CD8-positive, alpha-beta memory T cell (primary cell): ENCODE measurements at regions not wholly inside any gene's neighbourhood (a gene's known extent, or its start where the extent isn't known, plus 50 kb on each side); places are given as distances from the start of the nearest gene placed in this dataset.

ENCODE experiments used
- CTCF ChIA-PET: fragments of 350-600 bp; sonication (Branson Sonifier 250); formaldehyde crosslinking; loops from one replicate; lab custom pipeline; 2021; ENCODE audit warnings: antibody characterized with exemption; lab: Charles Lee
- POLR2A ChIA-PET: fragments of 350-600 bp; sonication (Branson Sonifier 250); formaldehyde crosslinking; loops from one replicate; lab custom pipeline; 2021; ENCODE audit warnings: antibody characterized with exemption; lab: Charles Lee
- DNase-seq, 5 donors: peaks; one replicate each; pipeline versions ENCODE4 v3.0.0 to v3.0.0-alpha.2; 2020 to 2022; ENCODE audit warnings: mixed read lengths in 1 of 5
- H3K27ac ChIP-seq: one replicate; pipeline ENCODE4 v1.7.0; 2013; ENCODE audit warnings: low read depth, mild to moderate bottlenecking, low read length, moderate library complexity
- H3K27me3 ChIP-seq: 2 replicates; pipeline ENCODE4 v1.7.0; 2013; ENCODE audit warnings: low read length, mild to moderate bottlenecking; ENCODE audit not compliant: insufficient read depth, poor library complexity, severe bottlenecking
- H3K36me3 ChIP-seq: 2 replicates; pipeline ENCODE4 v1.7.0; 2013; ENCODE audit warnings: mild to moderate bottlenecking, low read length, moderate library complexity; ENCODE audit not compliant: insufficient read depth
- H3K4me1 ChIP-seq: 2 replicates; pipeline ENCODE4 v1.7.0; 2013; ENCODE audit warnings: mild to moderate bottlenecking, low read length, moderate library complexity; ENCODE audit not compliant: insufficient read depth
- H3K4me3 ChIP-seq: 2 replicates; pipeline ENCODE4 v1.7.0; 2013; ENCODE audit warnings: mild to moderate bottlenecking, low read length
- H3K9me3 ChIP-seq: 2 replicates; pipeline ENCODE4 v1.7.0; 2013; ENCODE audit warnings: mild to moderate bottlenecking, low read length
- H3K27ac Mint-ChIP-seq, 8 donors: one replicate each; pipeline ENCODE4 v1.8.0; 2020 to 2021; ENCODE audit warnings: mixed read lengths in 8 of 8, mild to moderate bottlenecking in 6 of 8, inconsistent platforms in 3 of 8, moderate library complexity in 3 of 8
- H3K27me3 Mint-ChIP-seq, 2 donors: one replicate each; pipeline ENCODE4 v1.8.0; 2020 to 2021; ENCODE audit warnings: mixed read lengths in 2 of 2, mild to moderate bottlenecking in 1 of 2, moderate library complexity in 1 of 2
- H3K36me3 Mint-ChIP-seq, 3 donors: one replicate each; pipeline ENCODE4 v1.8.0; 2020 to 2021; ENCODE audit warnings: mixed read lengths in 3 of 3, inconsistent platforms in 1 of 3, mild to moderate bottlenecking in 1 of 3
- H3K4me1 Mint-ChIP-seq, 3 donors: one replicate each; pipeline ENCODE4 v1.8.0; 2020 to 2021; ENCODE audit warnings: mixed read lengths in 3 of 3, inconsistent platforms in 1 of 3, mild to moderate bottlenecking in 1 of 3
- H3K4me3 Mint-ChIP-seq, 7 donors: one replicate each; pipeline ENCODE4 v1.8.0; 2020 to 2021; ENCODE audit warnings: mixed read lengths in 7 of 7, mild to moderate bottlenecking in 6 of 7, moderate library complexity in 4 of 7, inconsistent platforms in 2 of 7
- H3K9me3 Mint-ChIP-seq, 5 donors: one replicate each; pipeline ENCODE4 v1.8.0; 2020 to 2022; ENCODE audit warnings: mixed read lengths in 5 of 5, mild to moderate bottlenecking in 3 of 5, moderate library complexity in 2 of 5, inconsistent platforms in 1 of 5

DNA sequence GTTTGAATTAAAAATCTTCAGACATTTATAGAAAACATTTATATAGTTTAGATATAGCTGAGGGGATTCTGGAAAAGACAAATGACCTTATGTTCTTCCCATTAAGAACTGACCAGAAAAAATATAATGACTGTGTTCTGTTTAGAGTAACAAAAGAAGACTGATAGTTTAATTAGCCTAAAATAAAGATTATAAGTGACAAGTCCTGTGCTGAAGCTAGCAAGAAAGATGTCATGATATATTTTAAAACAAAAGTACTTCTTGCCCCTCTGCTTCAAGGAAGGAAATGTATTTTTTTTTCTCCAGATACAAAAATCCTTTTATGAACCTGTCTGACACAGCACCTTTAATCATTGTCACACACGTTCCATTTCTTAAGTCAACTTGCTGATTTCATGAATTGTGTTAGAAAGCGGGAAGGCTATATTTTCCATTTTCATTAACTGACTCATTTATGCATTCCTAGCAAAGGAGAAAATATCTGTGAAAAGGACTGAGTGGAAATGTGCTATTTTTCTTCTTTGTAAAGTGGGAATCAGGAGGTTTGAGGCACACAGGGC lies 690.7 kb upstream of the GOT2 start:
- Mint-ChIP-seq H3K36me3 (no peaks in the 10 kb centered on the region), H3K9me3 (peaks cover 3 to 44% (median 10%) of the 10 kb centered on the region in 5 donors), H3K27ac (no peak overlapping the region), H3K4me1 (no peaks in the 10 kb centered on the region), H3K27me3 (no peaks in the 10 kb centered on the region), H3K4me3 (no peak overlapping the region)
- ChIA-PET CTCF (no interaction called here), POLR2A (no interaction called here)
- H3K27me3 ChIP-seq = no peaks in the 10 kb centered on the region
- no peak overlapping the region for H3K4me3 ChIP-seq
- no peak for DNase-seq
- H3K4me1 ChIP-seq = no peaks in the 10 kb centered on the region
- no peak overlapping the region for H3K27ac ChIP-seq
- H3K9me3 ChIP-seq = no peaks in the 10 kb centered on the region
- no peaks in the 10 kb centered on the region for H3K36me3 ChIP-seq

DNA sequence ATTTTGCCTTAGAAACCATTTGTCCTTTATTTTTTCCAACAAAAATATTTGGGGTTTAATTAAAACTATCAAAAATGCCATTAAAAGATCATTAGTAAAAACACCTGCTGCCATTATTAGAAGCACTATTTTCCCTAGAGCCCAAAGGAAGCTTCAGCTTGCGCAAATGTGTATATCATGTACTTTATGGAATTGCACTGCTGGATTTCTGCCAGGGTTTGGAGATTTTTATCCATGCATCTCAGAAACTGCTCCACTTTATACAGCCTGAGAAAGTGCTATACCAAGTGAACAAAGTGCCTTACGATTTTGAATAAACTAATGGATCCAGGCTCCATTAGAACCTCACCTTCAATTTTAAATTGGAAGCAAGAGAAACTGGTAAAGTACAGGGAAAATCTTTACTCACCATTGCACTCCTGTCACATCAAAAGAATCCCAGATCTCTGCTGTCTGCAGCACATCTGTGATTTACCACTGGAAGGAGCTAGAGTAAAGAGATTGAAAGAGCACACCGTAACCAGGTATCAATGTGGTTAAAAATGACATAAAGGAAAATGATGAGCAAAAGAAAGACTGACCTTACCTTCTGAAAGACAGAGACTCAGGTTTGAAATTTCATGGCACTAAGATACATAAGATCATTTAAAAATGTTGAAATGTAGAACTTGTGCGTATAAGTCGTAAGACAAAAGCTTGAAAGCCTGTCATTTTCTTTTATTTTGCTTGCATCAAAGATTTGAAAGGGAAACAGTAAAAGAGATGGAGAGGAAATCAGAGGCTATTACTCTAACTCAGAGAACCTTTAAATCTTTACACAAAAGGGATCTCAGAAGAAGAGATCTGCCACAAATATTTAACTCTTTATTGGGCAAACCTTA lies 678.1 kb upstream of the GOT2 start:
- H3K9me3 ChIP-seq = no peaks in the 10 kb centered on the region
- ChIA-PET CTCF (no interaction called here), POLR2A (no interaction called here)
- peaks cover 7 to 24% (median 10%) of the 10 kb centered on the region in 5 donors for H3K9me3 Mint-ChIP-seq
- no peaks in the 10 kb centered on the region for H3K36me3 Mint-ChIP-seq
- H3K36me3 ChIP-seq = no peaks in the 10 kb centered on the region
- H3K27ac Mint-ChIP-seq = no peak overlapping the region
- H3K27ac ChIP-seq = no peak overlapping the region
- no peak for DNase-seq
- peaks cover 0 to 1% of the 10 kb centered on the region in 2 donors for H3K27me3 Mint-ChIP-seq
- no peaks in the 10 kb centered on the region for H3K4me1 Mint-ChIP-seq
- H3K4me3 Mint-ChIP-seq = no peak overlapping the region
- H3K27me3 ChIP-seq = no peaks in the 10 kb centered on the region
- H3K4me1 ChIP-seq = no peaks in the 10 kb centered on the region
- H3K4me3 ChIP-seq = no peak overlapping the region

DNA sequence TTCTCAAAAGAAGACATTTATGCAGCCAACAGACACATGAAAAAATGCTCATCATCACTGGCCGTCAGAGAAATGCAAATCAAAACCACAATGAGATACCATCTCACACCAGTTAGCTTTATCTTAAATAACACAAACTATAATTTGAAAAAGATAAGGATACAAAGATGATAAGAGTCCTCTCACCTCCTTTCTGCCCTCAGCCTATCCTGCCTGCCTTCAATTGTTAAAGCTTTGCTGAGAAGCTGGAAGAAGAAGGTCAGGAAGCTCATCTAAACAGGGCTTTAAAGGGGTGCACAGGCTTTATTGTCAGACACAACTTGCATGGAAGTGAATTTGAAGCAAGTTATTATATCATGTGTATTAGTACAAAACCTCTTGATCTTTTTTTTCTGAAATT lies 676.3 kb upstream of the GOT2 start:
- H3K27ac ChIP-seq = no peak overlapping the region
- no peak for DNase-seq
- no peaks in the 10 kb centered on the region for H3K4me1 ChIP-seq
- Mint-ChIP-seq H3K9me3 (peaks cover 5 to 26% (median 11%) of the 10 kb centered on the region in 5 donors), H3K27me3 (peaks cover 0 to 1% of the 10 kb centered on the region in 2 donors), H3K4me1 (no peaks in the 10 kb centered on the region), H3K36me3 (no peaks in the 10 kb centered on the region), H3K27ac (no peak overlapping the region), H3K4me3 (no peak overlapping the region)
- ChIA-PET POLR2A (no interaction called here), CTCF (no interaction called here)
- H3K27me3 ChIP-seq = no peaks in the 10 kb centered on the region
- no peaks in the 10 kb centered on the region for H3K9me3 ChIP-seq
- no peak overlapping the region for H3K4me3 ChIP-seq
- no peaks in the 10 kb centered on the region for H3K36me3 ChIP-seq

DNA sequence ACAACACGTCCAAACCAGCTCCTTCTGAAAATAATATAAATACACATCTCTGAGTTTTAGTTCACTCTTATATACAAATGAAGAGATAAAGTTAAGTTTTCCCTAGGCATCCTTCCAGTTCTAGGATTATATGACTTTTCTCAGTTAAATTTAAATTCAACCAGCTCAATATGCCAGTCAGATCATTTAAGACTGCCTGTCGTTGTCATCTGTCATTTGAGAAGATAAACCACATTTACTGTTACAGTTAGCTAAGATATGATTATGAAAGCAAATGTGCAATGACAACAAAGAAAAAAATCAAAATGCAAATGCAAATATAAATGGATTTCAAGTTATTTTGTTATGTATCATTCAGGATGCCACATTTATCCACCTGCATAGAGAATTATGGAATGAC lies 671.7 kb upstream of the GOT2 start:
- Mint-ChIP-seq H3K27me3 (peaks cover 0 to 1% of the 10 kb centered on the region in 2 donors), H3K36me3 (no peaks in the 10 kb centered on the region), H3K4me1 (no peaks in the 10 kb centered on the region), H3K9me3 (peaks cover 1 to 41% (median 7%) of the 10 kb centered on the region in 5 donors), H3K4me3 (no peak overlapping the region), H3K27ac (no peak overlapping the region)
- Histone ChIP-seq H3K9me3 (no peaks in the 10 kb centered on the region), H3K36me3 (no peaks in the 10 kb centered on the region), H3K27me3 (no peaks in the 10 kb centered on the region), H3K4me1 (no peaks in the 10 kb centered on the region), H3K4me3 (no peak overlapping the region), H3K27ac (no peak overlapping the region)
- DNase-seq = no peak
- ChIA-PET CTCF (no interaction called here), POLR2A (no interaction called here)

DNA sequence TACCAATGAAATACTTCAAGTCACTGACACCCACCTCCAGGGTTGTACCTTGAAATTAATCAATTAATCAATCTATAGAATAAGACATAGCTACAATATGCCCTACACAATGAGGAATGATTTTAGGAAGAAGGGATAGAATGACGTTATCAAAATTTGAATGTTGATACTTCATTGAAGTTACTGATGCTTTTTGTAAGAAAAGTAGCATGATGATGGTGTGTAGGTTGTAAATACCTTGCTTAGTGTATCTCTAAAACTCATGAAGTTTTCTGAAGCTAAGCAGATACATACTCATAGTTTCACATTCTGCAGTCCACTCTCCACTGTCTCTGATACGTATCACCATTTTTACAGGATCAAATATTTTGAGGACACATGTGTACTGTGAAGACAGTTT lies 670.4 kb upstream of the GOT2 start:
- POLR2A ChIA-PET = no interaction called here

DNA sequence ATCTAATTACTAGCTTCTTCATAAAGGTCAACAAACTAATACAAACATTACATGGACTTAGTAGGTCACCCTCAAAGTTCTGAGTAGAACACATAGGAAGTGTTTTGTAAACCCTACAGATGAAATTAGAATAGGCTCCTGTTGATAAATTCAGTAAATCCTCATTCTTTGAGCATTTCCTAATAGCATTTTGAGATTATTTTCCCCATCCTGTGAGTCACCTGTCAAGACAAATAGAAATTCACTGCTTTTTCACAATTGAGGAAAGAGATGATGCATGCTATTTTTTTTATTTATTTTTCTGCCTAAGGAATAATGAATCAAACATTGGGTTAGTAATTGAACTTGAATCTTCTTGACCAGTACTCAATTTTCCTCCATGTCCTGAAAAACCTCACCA lies 666.7 kb upstream of the GOT2 start:
- CTCF ChIA-PET = no interaction called here
- Mint-ChIP-seq H3K4me1 (no peaks in the 10 kb centered on the region), H3K9me3 (peaks cover 4 to 36% (median 9%) of the 10 kb centered on the region in 5 donors), H3K27me3 (no peaks in the 10 kb centered on the region), H3K4me3 (no peak overlapping the region), H3K36me3 (no peaks in the 10 kb centered on the region), H3K27ac (no peak overlapping the region)
- no peaks in the 10 kb centered on the region for H3K4me1 ChIP-seq
- POLR2A ChIA-PET = no interaction called here
- H3K9me3 ChIP-seq = no peaks in the 10 kb centered on the region
- H3K27ac ChIP-seq = no peak overlapping the region
- no peaks in the 10 kb centered on the region for H3K36me3 ChIP-seq
- no peak overlapping the region for H3K4me3 ChIP-seq
- H3K27me3 ChIP-seq = no peaks in the 10 kb centered on the region
- DNase-seq = no peak

More for the DNA sequence above, 670.4 kb upstream of the GOT2 start:
- no peaks in the 10 kb centered on the region for H3K36me3 ChIP-seq
- peaks cover 1 to 47% (median 11%) of the 10 kb centered on the region in 5 donors for H3K9me3 Mint-ChIP-seq
- H3K4me1 Mint-ChIP-seq = no peaks in the 10 kb centered on the region
- no peaks in the 10 kb centered on the region for H3K4me1 ChIP-seq
- CTCF ChIA-PET = no interaction called here
- H3K27me3 Mint-ChIP-seq = no peaks in the 10 kb centered on the region
- no peak overlapping the region for H3K27ac ChIP-seq
- H3K4me3 ChIP-seq = no peak overlapping the region
- no peak overlapping the region for H3K4me3 Mint-ChIP-seq
- no peaks in the 10 kb centered on the region for H3K36me3 Mint-ChIP-seq
- H3K27me3 ChIP-seq = no peaks in the 10 kb centered on the region
- no peak overlapping the region for H3K27ac Mint-ChIP-seq
- DNase-seq = no peak
- no peaks in the 10 kb centered on the region for H3K9me3 ChIP-seq

DNA sequence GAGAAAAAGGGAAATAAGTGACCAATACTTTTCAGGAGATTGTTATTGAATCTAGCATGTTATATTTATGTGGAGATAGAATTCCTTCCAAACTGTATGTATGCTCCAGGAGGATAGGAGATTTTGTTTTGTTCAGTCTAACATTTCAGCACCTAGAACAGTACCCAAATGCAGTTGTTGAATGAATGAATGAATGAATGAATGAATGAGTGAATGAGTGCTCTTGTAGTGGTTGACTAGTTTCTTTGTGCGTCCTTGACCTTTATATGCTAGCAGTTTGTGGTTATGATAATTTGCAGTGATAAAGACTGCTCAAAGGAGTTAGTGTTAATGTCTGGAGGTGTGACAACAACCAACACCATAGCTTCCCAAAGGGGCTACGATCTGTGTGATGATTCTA lies 663.5 kb upstream of the GOT2 start:
- H3K36me3 Mint-ChIP-seq = no peaks in the 10 kb centered on the region
- no peak overlapping the region for H3K27ac Mint-ChIP-seq
- H3K4me1 ChIP-seq = no peaks in the 10 kb centered on the region
- H3K4me3 Mint-ChIP-seq = no peak overlapping the region
- CTCF ChIA-PET = no interaction called here
- no peaks in the 10 kb centered on the region for H3K27me3 ChIP-seq
- no peaks in the 10 kb centered on the region for H3K27me3 Mint-ChIP-seq
- no peak overlapping the region for H3K27ac ChIP-seq
- DNase-seq = no peak
- no peaks in the 10 kb centered on the region for H3K4me1 Mint-ChIP-seq
- H3K9me3 Mint-ChIP-seq = peaks cover 6 to 21% (median 15%) of the 10 kb centered on the region in 5 donors
- H3K9me3 ChIP-seq = no peaks in the 10 kb centered on the region
- H3K36me3 ChIP-seq = no peaks in the 10 kb centered on the region
- POLR2A ChIA-PET = no interaction called here
- no peak overlapping the region for H3K4me3 ChIP-seq

DNA sequence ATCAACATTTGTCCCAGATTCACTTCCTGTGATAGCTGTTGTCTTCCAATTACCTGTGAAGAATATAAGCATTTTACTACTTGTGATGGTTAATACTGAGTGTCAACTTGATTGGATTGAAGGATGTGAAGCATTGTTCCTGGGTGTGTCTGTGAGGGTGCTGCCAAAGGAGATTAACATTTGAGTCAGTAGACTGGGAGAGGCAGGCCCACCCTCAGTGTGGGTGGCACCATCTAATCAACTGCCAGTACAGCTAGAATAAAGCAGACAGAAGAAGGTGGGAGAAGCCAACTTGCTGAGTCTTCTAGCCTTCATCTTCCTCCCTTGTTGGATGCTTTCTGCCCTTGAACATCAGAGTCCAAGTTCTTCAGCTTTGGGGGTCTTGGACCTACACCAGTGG lies 660.4 kb upstream of the GOT2 start:
- Histone ChIP-seq H3K36me3 (no peaks in the 10 kb centered on the region), H3K27ac (no peak overlapping the region), H3K4me1 (no peaks in the 10 kb centered on the region), H3K4me3 (no peak overlapping the region), H3K27me3 (no peaks in the 10 kb centered on the region), H3K9me3 (no peaks in the 10 kb centered on the region)
- ChIA-PET CTCF (no interaction called here), POLR2A (no interaction called here)
- Mint-ChIP-seq H3K27ac (no peak overlapping the region), H3K4me1 (no peaks in the 10 kb centered on the region), H3K9me3 (peaks cover 6 to 22% (median 13%) of the 10 kb centered on the region in 5 donors), H3K4me3 (no peak overlapping the region), H3K36me3 (no peaks in the 10 kb centered on the region), H3K27me3 (no peaks in the 10 kb centered on the region)
- DNase-seq = no peak
